ENCODE measurements at regions not wholly inside any gene's neighbourhood (a gene's known extent, or its start where the extent isn't known, plus 50 kb on each side); places are given as distances from the start of the nearest gene placed in this dataset.

DNA sequence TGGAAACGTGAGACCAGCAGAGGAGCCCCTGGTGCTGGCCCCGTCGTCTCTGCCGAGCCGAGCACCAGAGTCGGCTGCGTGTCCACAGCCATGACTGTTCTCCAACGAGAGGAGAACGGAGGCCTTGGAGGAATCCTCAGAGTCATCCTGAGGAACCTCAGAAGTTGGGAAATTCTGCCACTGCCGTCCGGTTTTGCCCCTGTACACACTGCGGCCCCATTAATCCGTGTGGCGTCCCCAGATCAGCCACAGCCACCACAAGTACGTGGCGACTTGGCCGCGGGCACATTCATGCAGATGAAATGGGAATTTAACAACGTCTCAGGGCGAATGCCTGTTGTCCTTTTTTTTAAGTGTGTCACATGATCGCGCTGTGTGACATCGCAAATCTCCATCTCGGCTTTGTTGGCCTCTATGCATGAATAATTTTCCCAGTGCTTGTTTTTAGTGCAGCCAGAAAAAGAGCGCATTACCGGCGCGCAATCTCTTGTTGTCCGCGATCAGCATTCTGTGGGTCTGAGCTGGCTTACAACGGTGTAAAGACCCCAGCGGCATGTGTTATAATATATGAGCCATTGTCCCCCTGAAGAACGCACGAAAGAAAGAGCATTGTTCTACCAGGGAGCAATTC lies 323.0 kb upstream of the IRX4 start:
- TF ChIP-seq, protein P1, sequence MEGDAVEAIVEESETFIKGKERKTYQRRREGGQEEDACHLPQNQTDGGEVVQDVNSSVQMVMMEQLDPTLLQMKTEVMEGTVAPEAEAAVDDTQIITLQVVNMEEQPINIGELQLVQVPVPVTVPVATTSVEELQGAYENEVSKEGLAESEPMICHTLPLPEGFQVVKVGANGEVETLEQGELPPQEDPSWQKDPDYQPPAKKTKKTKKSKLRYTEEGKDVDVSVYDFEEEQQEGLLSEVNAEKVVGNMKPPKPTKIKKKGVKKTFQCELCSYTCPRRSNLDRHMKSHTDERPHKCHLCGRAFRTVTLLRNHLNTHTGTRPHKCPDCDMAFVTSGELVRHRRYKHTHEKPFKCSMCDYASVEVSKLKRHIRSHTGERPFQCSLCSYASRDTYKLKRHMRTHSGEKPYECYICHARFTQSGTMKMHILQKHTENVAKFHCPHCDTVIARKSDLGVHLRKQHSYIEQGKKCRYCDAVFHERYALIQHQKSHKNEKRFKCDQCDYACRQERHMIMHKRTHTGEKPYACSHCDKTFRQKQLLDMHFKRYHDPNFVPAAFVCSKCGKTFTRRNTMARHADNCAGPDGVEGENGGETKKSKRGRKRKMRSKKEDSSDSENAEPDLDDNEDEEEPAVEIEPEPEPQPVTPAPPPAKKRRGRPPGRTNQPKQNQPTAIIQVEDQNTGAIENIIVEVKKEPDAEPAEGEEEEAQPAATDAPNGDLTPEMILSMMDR (IDR thresholded peaks at IDR 0.05; ENCODE audit: low read depth, low read length) = no peak
- no peak for TF ChIP-seq EZH2phosphoT487 (IDR thresholded peaks at IDR 0.05; ENCODE audit: low read depth)

Measured in OCI-LY3 (cell line).